Central memory CD8-positive, alpha-beta T cell (primary cell): ENCODE measurements at regions not wholly inside any gene's neighbourhood (a gene's known extent, or its start where the extent isn't known, plus 50 kb on each side); places are given as distances from the start of the nearest gene placed in this dataset.

Experiments
- ATAC-seq: fragments of 150-1000 bp; cut with Tn5 transposase; replicated peaks from 2 replicates; pipeline ENCODE4 v1.10.0; 2022; ENCODE audit warnings: mild to moderate bottlenecking, moderate FRiP score, moderate number of reproducible peaks; ENCODE audit not compliant: poor library complexity, severe bottlenecking; ENCODE audit errors: extremely low read depth
- DNase-seq, 2 donors: peaks; one replicate each; pipeline ENCODE4 v3.0.0; 2021; ENCODE audit warnings: low spot score in 2 of 2
- H3K27ac Mint-ChIP-seq: one replicate; pipeline ENCODE4 v1.8.0; 2022; ENCODE audit warnings: low read depth, mild to moderate bottlenecking, moderate library complexity, mixed read lengths
- H3K27me3 Mint-ChIP-seq: one replicate; pipeline ENCODE4 v1.8.0; 2022; ENCODE audit warnings: mixed read lengths
- H3K36me3 Mint-ChIP-seq: one replicate; pipeline ENCODE4 v1.8.0; 2022; ENCODE audit warnings: mild to moderate bottlenecking, moderate library complexity, mixed read lengths; ENCODE audit not compliant: insufficient read depth
- H3K4me1 Mint-ChIP-seq: one replicate; pipeline ENCODE4 v1.8.0; 2022; ENCODE audit warnings: mixed read lengths
- H3K4me3 Mint-ChIP-seq: one replicate; pipeline ENCODE4 v1.8.0; 2022; ENCODE audit warnings: mild to moderate bottlenecking, moderate library complexity, mixed read lengths
- H3K9me3 Mint-ChIP-seq: one replicate; pipeline ENCODE4 v1.8.0; 2022; ENCODE audit warnings: mixed read lengths

GRCh38 chr14:46057799-46058198 is 593.8 kb downstream of the RPL10L start:
- H3K36me3 Mint-ChIP-seq: no peaks in the 10 kb centered on the region
- H3K4me1 Mint-ChIP-seq: no peaks in the 10 kb centered on the region
- DNase-seq (no peak), ATAC-seq (no peak)
- H3K9me3 Mint-ChIP-seq: peaks cover 15% of the 10 kb centered on the region
- H3K27me3 Mint-ChIP-seq: no peaks in the 10 kb centered on the region
- no peak overlapping the region for H3K27ac Mint-ChIP-seq
- no peak overlapping the region for H3K4me3 Mint-ChIP-seq

GRCh38 chr14:46054526-46054925 is 597.1 kb downstream of the RPL10L start:
- Mint-ChIP-seq H3K4me1 (no peaks in the 10 kb centered on the region), H3K4me3 (no peak overlapping the region), H3K27ac (no peak overlapping the region), H3K9me3 (peaks cover 22% of the 10 kb centered on the region), H3K27me3 (no peaks in the 10 kb centered on the region), H3K36me3 (no peaks in the 10 kb centered on the region)
- ATAC-seq (no peak), DNase-seq (no peak)

- Mint-ChIP-seq H3K27me3 (no peaks in the 10 kb centered on the region), H3K4me1 (no peaks in the 10 kb centered on the region), H3K36me3 (no peaks in the 10 kb centered on the region), H3K9me3 (peaks cover 22% of the 10 kb centered on the region), H3K4me3 (no peak overlapping the region), H3K27ac (no peak overlapping the region)
- ATAC-seq: no peak
- DNase-seq: no peak
Observed at GRCh38 chr14:46053221-46053620, 598.4 kb downstream of the RPL10L start.

- Mint-ChIP-seq H3K9me3 (peaks cover 22% of the 10 kb centered on the region), H3K4me3 (no peak overlapping the region), H3K27ac (no peak overlapping the region), H3K36me3 (no peaks in the 10 kb centered on the region), H3K27me3 (no peaks in the 10 kb centered on the region), H3K4me1 (no peaks in the 10 kb centered on the region)
- DNase-seq (no peak), ATAC-seq (no peak)
Observed at GRCh38 chr14:46051796-46052195, 599.8 kb downstream of the RPL10L start.

- no peaks in the 10 kb centered on the region for H3K36me3 Mint-ChIP-seq
- no peak overlapping the region for H3K4me3 Mint-ChIP-seq
- DNase-seq (no peak), ATAC-seq (no peak)
- no peaks in the 10 kb centered on the region for H3K27me3 Mint-ChIP-seq
- no peaks in the 10 kb centered on the region for H3K4me1 Mint-ChIP-seq
- peaks cover 31% of the 10 kb centered on the region for H3K9me3 Mint-ChIP-seq
- no peak overlapping the region for H3K27ac Mint-ChIP-seq
Observed at GRCh38 chr14:46048127-46048526, 603.5 kb downstream of the RPL10L start.

- Mint-ChIP-seq H3K27ac (no peak overlapping the region), H3K4me1 (no peaks in the 10 kb centered on the region), H3K27me3 (no peaks in the 10 kb centered on the region), H3K9me3 (peaks cover 26% of the 10 kb centered on the region), H3K4me3 (no peak overlapping the region), H3K36me3 (no peaks in the 10 kb centered on the region)
- DNase-seq (no peak), ATAC-seq (no peak)
Observed at GRCh38 chr14:46036099-46036498, 615.5 kb downstream of the RPL10L start.

GRCh38 chr14:46034305-46034704 is 617.3 kb downstream of the RPL10L start:
- H3K27ac Mint-ChIP-seq: no peak overlapping the region
- no peak overlapping the region for H3K4me3 Mint-ChIP-seq
- peaks cover 11% of the 10 kb centered on the region for H3K9me3 Mint-ChIP-seq
- no peak for ATAC-seq
- no peaks in the 10 kb centered on the region for H3K27me3 Mint-ChIP-seq
- DNase-seq: no peak
- H3K36me3 Mint-ChIP-seq: no peaks in the 10 kb centered on the region
- no peaks in the 10 kb centered on the region for H3K4me1 Mint-ChIP-seq

- no peaks in the 10 kb centered on the region for H3K4me1 Mint-ChIP-seq
- no peak overlapping the region for H3K4me3 Mint-ChIP-seq
- peaks cover 37% of the 10 kb centered on the region for H3K9me3 Mint-ChIP-seq
- no peaks in the 10 kb centered on the region for H3K36me3 Mint-ChIP-seq
- no peak overlapping the region for H3K27ac Mint-ChIP-seq
- no peaks in the 10 kb centered on the region for H3K27me3 Mint-ChIP-seq
- ATAC-seq (no peak), DNase-seq (no peak)
Observed at GRCh38 chr14:46018846-46019420, 632.6 kb downstream of the RPL10L start.

GRCh38 chr14:46008348-46008747 is 643.2 kb downstream of the RPL10L start:
- Mint-ChIP-seq H3K9me3 (peaks cover 30% of the 10 kb centered on the region), H3K36me3 (no peaks in the 10 kb centered on the region), H3K27ac (no peak overlapping the region), H3K4me3 (no peak overlapping the region), H3K4me1 (no peaks in the 10 kb centered on the region), H3K27me3 (no peaks in the 10 kb centered on the region)
- no peak for ATAC-seq
- DNase-seq: no peak

GRCh38 chr14:45998554-45998953 is 653.0 kb downstream of the RPL10L start:
- no peaks in the 10 kb centered on the region for H3K36me3 Mint-ChIP-seq
- no peak for ATAC-seq
- H3K9me3 Mint-ChIP-seq: peaks cover 18% of the 10 kb centered on the region
- no peaks in the 10 kb centered on the region for H3K27me3 Mint-ChIP-seq
- no peak for DNase-seq
- H3K27ac Mint-ChIP-seq: no peak overlapping the region
- no peak overlapping the region for H3K4me3 Mint-ChIP-seq
- H3K4me1 Mint-ChIP-seq: no peaks in the 10 kb centered on the region

- no peaks in the 10 kb centered on the region for H3K4me1 Mint-ChIP-seq
- H3K27me3 Mint-ChIP-seq: no peaks in the 10 kb centered on the region
- DNase-seq (no peak), ATAC-seq (no peak)
- no peak overlapping the region for H3K4me3 Mint-ChIP-seq
- H3K36me3 Mint-ChIP-seq: peaks cover 1% of the 10 kb centered on the region
- H3K9me3 Mint-ChIP-seq: peaks cover 18% of the 10 kb centered on the region
- H3K27ac Mint-ChIP-seq: no peak overlapping the region
Observed at GRCh38 chr14:45990252-45990651, 661.3 kb downstream of the RPL10L start.

GRCh38 chr14:45976001-45976400 is 675.6 kb downstream of the RPL10L start:
- no peak for DNase-seq
- Mint-ChIP-seq H3K36me3 (no peaks in the 10 kb centered on the region), H3K4me3 (no peak overlapping the region), H3K27me3 (no peaks in the 10 kb centered on the region), H3K9me3 (peaks cover 9% of the 10 kb centered on the region), H3K27ac (no peak overlapping the region), H3K4me1 (no peaks in the 10 kb centered on the region)
- no peak for ATAC-seq

- Mint-ChIP-seq H3K4me3 (no peak overlapping the region), H3K27me3 (no peaks in the 10 kb centered on the region), H3K27ac (no peak overlapping the region), H3K36me3 (no peaks in the 10 kb centered on the region), H3K9me3 (peaks cover 14% of the 10 kb centered on the region), H3K4me1 (no peaks in the 10 kb centered on the region)
- DNase-seq (no peak), ATAC-seq (no peak)
Observed at GRCh38 chr14:45972416-45972815, 679.2 kb downstream of the RPL10L start.

GRCh38 chr14:45970621-45971020 is 681.0 kb downstream of the RPL10L start:
- Mint-ChIP-seq H3K4me1 (no peaks in the 10 kb centered on the region), H3K36me3 (no peaks in the 10 kb centered on the region), H3K4me3 (no peak overlapping the region), H3K9me3 (peaks cover 29% of the 10 kb centered on the region), H3K27me3 (no peaks in the 10 kb centered on the region), H3K27ac (no peak overlapping the region)
- DNase-seq (no peak), ATAC-seq (no peak)
